Heart right ventricle (tissue), 16 donors: ENCODE measurements at regions not wholly inside any gene's neighbourhood (a gene's known extent, or its start where the extent isn't known, plus 50 kb on each side); places are given as distances from the start of the nearest gene placed in this dataset.
A peak's percentile ranks its signal among the peaks of the same experiment; 100 is the strongest.

ENCODE experiments used
- ATAC-seq, 8 donors: fragments of 200-7000 bp; cut with Tn5 transposase; one replicate each; pipeline ENCODE4 v1.9.1; 2020; ENCODE audit warnings: mild to moderate bottlenecking in 8 of 8, moderate library complexity in 8 of 8, moderate number of reproducible peaks in 1 of 8
- DNase-seq, 2 donors: peaks; one replicate each; pipeline ENCODE4 v3.0.0-alpha.2; 2020
- H3K27ac ChIP-seq, 10 donors: fragments of 200-600 bp; sonication (generic) in 2 of 10; one replicate each; pipeline versions ENCODE4 v1.5.0 to v1.8.0; 2020 to 2022; ENCODE audit warnings: mild to moderate bottlenecking in 3 of 10
- H3K27me3 ChIP-seq, 7 donors: fragments of 200-600 bp; one replicate each; pipeline ENCODE4 v1.8.0; 2021 to 2022; ENCODE audit warnings: mild to moderate bottlenecking in 2 of 7
- H3K36me3 ChIP-seq, 9 donors: fragments of 200-600 bp; sonication (generic) in 1 of 9; one replicate each; pipeline versions ENCODE4 v1.5.0 to v1.8.0; 2020 to 2022; ENCODE audit warnings: mild to moderate bottlenecking in 2 of 9
- H3K4me1 ChIP-seq, 9 donors: fragments of 200-600 bp; sonication (generic) in 1 of 9; one replicate each; pipeline versions ENCODE4 v1.5.0 to v1.8.0; 2020 to 2022; ENCODE audit warnings: mild to moderate bottlenecking in 4 of 9
- H3K4me3 ChIP-seq, 10 donors: fragments of 200-600 bp; sonication (generic) in 2 of 10; one replicate each; pipeline versions ENCODE4 v1.5.0 to v1.8.0; 2020 to 2022; ENCODE audit warnings: mild to moderate bottlenecking in 7 of 10, moderate library complexity in 2 of 10
- H3K9me3 ChIP-seq, 11 donors: fragments of 200-600 bp in 10 of 11; sonication (generic) in 2 of 11; one replicate each; pipeline versions ENCODE4 v1.5.0 to v1.8.0; 2013 to 2022; ENCODE audit warnings: mild to moderate bottlenecking in 2 of 11, control low read depth in 1 of 11, moderate library complexity in 1 of 11
- WGBS, 2 donors: extraction: QIAGEN DNeasy Blood & Tissue Kit; methylation state at CpG; one replicate each; pipeline ENCODE4 v1.1.7; 2013; ENCODE audit warnings: inconsistent platforms in 1 of 2; 5-methylcytosine and 5-hydroxymethylcytosine counted together
- intact Hi-C, 10 donors: fragments of 100-400 bp; cut with DNase I; formaldehyde crosslinking; loops; one replicate each; pipeline versions ENCODE4 v1.11.1 to v1.14.2; 2022
- TF ChIP-seq, protein P1 (sequence below), 9 donors: fragments of 200-600 bp; sonication (generic) in 2 of 9; IDR thresholded peaks; one replicate each; pipeline versions ENCODE4 v1.5.0 to v1.8.0; 2021 to 2022; ENCODE audit warnings: antibody characterized with exemption in 9 of 9, mild to moderate bottlenecking in 5 of 9, moderate library complexity in 1 of 9
- donor health status: Arrhythmogenic right ventricular cardiomyopathy.
- donor health status: ischemic (EF 13 %, LVEDD 7.1; RV severe dilation, severe dysfunction).
- donor health status: healthy with polysubstance abuse.
- donor health status: DM: no; HTN: yes; CAD: no.
- donor health status: DM: no; HTN: no; CAD: no.
- donor health status: ischemic (EF 25% LVEDD 6.9; RV normal size, moderate dysfunction).
- donor health status: ischemic (EF 25% LVEDD 5.7; RV mildly dilated, moderate dysfunction).
- donor health status: healthy.
- donor health status: DM: yes; HTN: yes; CAD: no.
- donor health status: Ischemic cardiomyopathy.
- donor health status: ischemic (EF 35%, LVEDD 5.7; RV mildly dilated, moderate dysfunction).
- donor health status: nonischemic (EF 11% LVEDD 7.7; RV severe dilation, severe dysfunction).
- donor health status: DM: yes; HTN: yes; CAD: no.
- donor health status: PGD.
- donor health status: ischemic (EF 29% LVEDD 5.4; RV normal size, mild dysfunction).
- donor health status: nonischemic (EF 23%, LVEDD 6.1; RV moderate dilation, normal function).

DNA sequence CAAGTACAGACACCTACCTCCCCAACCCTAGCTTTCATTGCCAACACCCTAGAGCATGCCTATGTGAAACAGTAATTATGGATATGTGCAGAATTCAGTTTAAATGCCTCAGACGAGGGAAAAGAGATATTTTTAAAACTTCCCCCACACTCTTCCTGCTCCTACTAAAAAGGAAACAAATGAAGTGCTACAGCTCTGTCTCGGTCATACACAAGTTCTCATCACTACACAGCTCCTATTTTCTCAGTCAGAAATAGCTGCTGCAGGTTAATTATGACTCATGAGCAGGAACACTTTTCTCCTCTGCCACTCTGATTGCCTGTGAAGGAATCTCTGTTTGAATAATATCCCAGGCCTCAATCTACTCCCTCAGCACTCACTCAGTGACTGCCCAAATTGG is 703.6 kb upstream of the FLRT2 start:
- peak in 1 of 8 donors; percentile 41 for ATAC-seq
- no peak overlapping the region for H3K4me3 ChIP-seq
- H3K27me3 ChIP-seq = no peaks in the 10 kb centered on the region
- TF ChIP-seq, protein P1, sequence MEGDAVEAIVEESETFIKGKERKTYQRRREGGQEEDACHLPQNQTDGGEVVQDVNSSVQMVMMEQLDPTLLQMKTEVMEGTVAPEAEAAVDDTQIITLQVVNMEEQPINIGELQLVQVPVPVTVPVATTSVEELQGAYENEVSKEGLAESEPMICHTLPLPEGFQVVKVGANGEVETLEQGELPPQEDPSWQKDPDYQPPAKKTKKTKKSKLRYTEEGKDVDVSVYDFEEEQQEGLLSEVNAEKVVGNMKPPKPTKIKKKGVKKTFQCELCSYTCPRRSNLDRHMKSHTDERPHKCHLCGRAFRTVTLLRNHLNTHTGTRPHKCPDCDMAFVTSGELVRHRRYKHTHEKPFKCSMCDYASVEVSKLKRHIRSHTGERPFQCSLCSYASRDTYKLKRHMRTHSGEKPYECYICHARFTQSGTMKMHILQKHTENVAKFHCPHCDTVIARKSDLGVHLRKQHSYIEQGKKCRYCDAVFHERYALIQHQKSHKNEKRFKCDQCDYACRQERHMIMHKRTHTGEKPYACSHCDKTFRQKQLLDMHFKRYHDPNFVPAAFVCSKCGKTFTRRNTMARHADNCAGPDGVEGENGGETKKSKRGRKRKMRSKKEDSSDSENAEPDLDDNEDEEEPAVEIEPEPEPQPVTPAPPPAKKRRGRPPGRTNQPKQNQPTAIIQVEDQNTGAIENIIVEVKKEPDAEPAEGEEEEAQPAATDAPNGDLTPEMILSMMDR (IDR thresholded peaks at IDR 0.05) = no peak
- WGBS, 2 donors = 51 to 59% methylated on average over 2 of the region's 2 CpGs
- H3K9me3 ChIP-seq = peaks cover 0 to 6% (median 0%) of the 10 kb centered on the region in 11 donors
- no peak overlapping the region for H3K27ac ChIP-seq
- intact Hi-C loops = no loop called here
- H3K4me1 ChIP-seq = no peaks in the 10 kb centered on the region
- no peaks in the 10 kb centered on the region for H3K36me3 ChIP-seq
- no peak for DNase-seq

DNA sequence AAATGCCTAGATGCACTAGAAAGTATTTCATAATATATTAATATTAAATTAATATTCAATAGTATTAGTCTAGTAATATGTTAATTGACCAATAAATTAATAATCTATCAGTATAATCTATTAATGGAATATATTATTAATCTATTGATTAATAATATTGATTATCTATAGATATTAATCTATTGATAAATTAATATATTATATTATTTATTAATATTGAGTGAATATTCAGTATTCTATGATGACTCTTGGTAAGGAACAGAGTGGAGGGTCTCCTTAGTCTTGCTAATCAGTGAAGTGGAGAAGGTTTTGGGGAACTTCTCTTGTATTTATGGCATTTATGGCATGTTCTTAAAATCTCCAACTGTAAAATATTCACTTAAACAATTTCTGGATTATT is 679.3 kb upstream of the FLRT2 start:
- intact Hi-C loops = no loop called here
- no peaks in the 10 kb centered on the region for H3K36me3 ChIP-seq
- H3K4me1 ChIP-seq = no peaks in the 10 kb centered on the region
- H3K9me3 ChIP-seq = peaks cover 0 to 6% (median 0%) of the 10 kb centered on the region in 11 donors
- ATAC-seq = no peak
- TF ChIP-seq, protein P1 (IDR thresholded peaks at IDR 0.05) = no peak
- no peak for DNase-seq
- H3K27ac ChIP-seq = no peak overlapping the region
- no peak overlapping the region for H3K4me3 ChIP-seq
- H3K27me3 ChIP-seq = no peaks in the 10 kb centered on the region

DNA sequence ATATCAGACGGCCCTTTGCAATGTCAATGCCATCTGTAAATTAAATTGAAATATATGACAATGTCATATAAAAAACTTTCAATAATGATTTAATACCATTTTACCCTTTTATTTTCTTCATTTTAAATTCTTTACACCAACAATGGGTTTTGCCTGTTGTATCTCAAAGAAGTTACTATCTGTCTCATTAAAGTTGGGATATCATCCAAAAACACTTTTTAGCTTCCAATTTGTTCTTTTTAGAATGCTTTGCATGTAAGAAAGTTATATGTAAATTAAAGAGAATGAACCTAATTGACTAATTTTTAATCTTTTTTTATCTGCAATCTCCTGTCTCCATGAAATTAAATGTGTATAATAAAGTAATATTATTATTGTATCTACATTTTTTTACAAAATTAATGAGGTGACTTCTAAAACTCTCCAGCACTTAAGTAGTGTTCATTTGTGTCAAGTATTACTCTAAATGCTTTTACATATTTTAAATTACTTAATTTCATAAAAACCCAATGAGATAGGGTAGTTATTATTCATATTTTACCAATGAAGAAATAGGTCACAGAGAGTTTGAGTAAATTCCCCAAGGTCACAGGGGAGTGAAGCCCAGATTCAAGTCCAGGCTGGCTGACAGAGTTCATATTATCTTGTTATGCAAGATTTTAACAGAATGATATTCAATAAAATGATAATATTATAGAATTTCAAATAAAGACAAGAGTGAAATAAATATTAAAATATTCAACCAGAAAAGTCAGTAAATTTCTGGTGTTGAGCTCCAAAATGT is 673.0 kb upstream of the FLRT2 start:
- peak in 1 of 8 donors; percentile 46 for ATAC-seq

DNA sequence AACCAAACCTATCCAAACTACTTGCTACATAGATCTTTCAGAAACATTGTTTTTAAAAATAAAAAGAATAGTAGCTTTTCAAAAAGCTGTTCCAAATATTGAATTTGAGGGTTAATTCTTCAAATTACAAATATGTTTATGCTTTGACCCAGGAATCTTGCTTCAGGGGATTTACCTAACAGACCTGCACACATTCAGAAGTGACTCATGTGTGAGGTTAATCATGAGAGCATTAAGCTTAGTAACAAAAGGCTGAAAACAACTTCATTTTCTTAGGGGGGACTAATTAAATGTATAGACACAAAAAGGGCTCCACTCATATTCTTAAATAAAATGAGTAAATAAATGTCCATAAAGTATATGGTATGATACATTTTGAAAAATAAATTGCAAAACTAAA is 672.4 kb upstream of the FLRT2 start:
- Histone ChIP-seq H3K36me3 (no peaks in the 10 kb centered on the region), H3K4me3 (no peak overlapping the region), H3K9me3 (peaks cover 0 to 3% (median 0%) of the 10 kb centered on the region in 11 donors), H3K4me1 (peaks cover 0 to 10% (median 0%) of the 10 kb centered on the region in 9 donors), H3K27me3 (no peaks in the 10 kb centered on the region), H3K27ac (no peak overlapping the region)
- TF ChIP-seq, protein P1 (IDR thresholded peaks at IDR 0.05) = no peak
- ATAC-seq = no peak
- intact Hi-C loops = no loop called here
- no peak for DNase-seq

More for the DNA sequence above, 673.0 kb upstream of the FLRT2 start:
- no peaks in the 10 kb centered on the region for H3K27me3 ChIP-seq
- H3K27ac ChIP-seq = no peak overlapping the region
- intact Hi-C loops = no loop called here
- no peaks in the 10 kb centered on the region for H3K9me3 ChIP-seq
- peaks cover 0 to 10% (median 0%) of the 10 kb centered on the region in 9 donors for H3K4me1 ChIP-seq
- no peak for DNase-seq
- TF ChIP-seq, protein P1 (IDR thresholded peaks at IDR 0.05) = no peak
- H3K36me3 ChIP-seq = no peaks in the 10 kb centered on the region
- H3K4me3 ChIP-seq = no peak overlapping the region
- 38 to 53% methylated on average over 1 of the region's 1 CpG for WGBS, 2 donors
